ENCODE measurements at regions not wholly inside any gene's neighbourhood (a gene's known extent, or its start where the extent isn't known, plus 50 kb on each side); places are given as distances from the start of the nearest gene placed in this dataset.
"Not testable (repeated sequence)": the region's sequence is repeated elsewhere in the genome, so short reads cannot be mapped to it uniquely, and the experiment has no call there.

GRCh38 chr1:206314951-206315636 lies 111.8 kb downstream of the SRGAP2 start:
- not testable (repeated sequence) for H3K4me1 ChIP-seq (replicated peaks in 1 of 4; ENCODE audit: control insufficient read depth in 3 of 4, insufficient read depth in 4 of 4, low read length in 3 of 4); H4K5ac ChIP-seq (ENCODE audit: insufficient read length, low read depth, low read length)

GRCh38 chr1:206316901-206317300 lies 113.6 kb downstream of the SRGAP2 start:
- H3K79me1 ChIP-seq (ENCODE audit: low read depth, low read length); H2BK5ac ChIP-seq (ENCODE audit: low read depth, low read length); H2AK5ac ChIP-seq (ENCODE audit: low read depth, low read length); H3K14ac ChIP-seq (ENCODE audit: insufficient read length); H3K4me2 ChIP-seq (ENCODE audit: insufficient read depth in 1 of 2, low read depth in 2 of 2, low read length in 2 of 2); DNase-seq (ENCODE audit: low read depth in 1 of 2, low spot score in 2 of 2); H3K56ac ChIP-seq (replicated peaks; ENCODE audit: insufficient read length, low read depth, low read length); H3K18ac ChIP-seq (ENCODE audit: extremely low read depth, low read length); H2BK12ac ChIP-seq (ENCODE audit: low read depth, low read length); H3K36me3 ChIP-seq (ENCODE audit: control insufficient read depth in 2 of 4, insufficient read depth in 4 of 4, low read length in 3 of 4); H2BK15ac ChIP-seq (ENCODE audit: low read length); H3K23me2 ChIP-seq (ENCODE audit: low read depth, low read length); H3K4me1 ChIP-seq (replicated peaks in 1 of 4; ENCODE audit: control insufficient read depth in 3 of 4, insufficient read depth in 4 of 4, low read length in 3 of 4); H4K8ac ChIP-seq (ENCODE audit: extremely low read depth, insufficient read depth, low read length); H3K9ac ChIP-seq (replicated peaks in 1 of 4; ENCODE audit: extremely low read depth in 1 of 4, low read depth in 3 of 4, low read length in 3 of 4); H4K5ac ChIP-seq (ENCODE audit: insufficient read length, low read depth, low read length); CTCF ChIA-PET (ENCODE audit: partially characterized antibody); POLR2A ChIA-PET (ENCODE audit: partially characterized antibody); H4K91ac ChIP-seq (replicated peaks; ENCODE audit: insufficient read length, low read length); H2AFZ ChIP-seq (ENCODE audit: low read length); H2BK120ac ChIP-seq (replicated peaks; ENCODE audit: low read depth, low read length); FAIRE-seq; H3K27ac ChIP-seq (ENCODE audit: low read depth, low read length); H3K9me3 ChIP-seq (ENCODE audit: insufficient read depth in 2 of 2, low read depth in 1 of 2, low read length in 1 of 2); H3K4ac ChIP-seq (replicated peaks; ENCODE audit: insufficient read length, low read depth, low read length); H4K20me1 ChIP-seq (replicated peaks in 1 of 2; ENCODE audit: control insufficient read depth in 1 of 2, insufficient read depth in 2 of 2, low read length in 2 of 2); H3K4me3 ChIP-seq (ENCODE audit: extremely low read depth in 1 of 4, insufficient read depth in 2 of 4, low read depth in 3 of 4, low read length in 4 of 4); H3K79me2 ChIP-seq (ENCODE audit: control insufficient read depth in 1 of 2, insufficient read depth in 2 of 2, low read length in 2 of 2); H3K23ac ChIP-seq (ENCODE audit: insufficient read length); H3K27me3 ChIP-seq (replicated peaks in 1 of 4; ENCODE audit: control insufficient read depth in 3 of 4, extremely low read depth in 1 of 4, insufficient read depth in 3 of 4, low read length in 3 of 4); H2BK20ac ChIP-seq (ENCODE audit: low read length): not testable (repeated sequence)
- no CpG with 5 or more reads among the region's 4 CpGs for WGBS, 2 experiments (ENCODE audit: extremely low coverage in 1 of 2, insufficient coverage in 1 of 2, insufficient read length in 1 of 2, insufficient replicate concordance in 2 of 2, low coverage in 1 of 2, low lambda C conversion rate in 2 of 2, missing lambda C conversion rate in 1 of 2)

More at GRCh38 chr1:206314951-206315636, 111.8 kb downstream of the SRGAP2 start:
- DNase-seq (ENCODE audit: low read depth in 1 of 2, low spot score in 2 of 2); H3K79me1 ChIP-seq (ENCODE audit: low read depth, low read length); H2BK20ac ChIP-seq (ENCODE audit: low read length); H4K91ac ChIP-seq (replicated peaks; ENCODE audit: insufficient read length, low read length); H3K79me2 ChIP-seq (ENCODE audit: control insufficient read depth in 1 of 2, insufficient read depth in 2 of 2, low read length in 2 of 2); H2BK12ac ChIP-seq (ENCODE audit: low read depth, low read length); H3K14ac ChIP-seq (ENCODE audit: insufficient read length); H3K23me2 ChIP-seq (ENCODE audit: low read depth, low read length); H2BK120ac ChIP-seq (replicated peaks; ENCODE audit: low read depth, low read length); POLR2A ChIA-PET (ENCODE audit: partially characterized antibody); H3K18ac ChIP-seq (ENCODE audit: extremely low read depth, low read length); FAIRE-seq; H3K4ac ChIP-seq (replicated peaks; ENCODE audit: insufficient read length, low read depth, low read length); H3K4me2 ChIP-seq (ENCODE audit: insufficient read depth in 1 of 2, low read depth in 2 of 2, low read length in 2 of 2); H4K20me1 ChIP-seq (replicated peaks in 1 of 2; ENCODE audit: control insufficient read depth in 1 of 2, insufficient read depth in 2 of 2, low read length in 2 of 2); H2AFZ ChIP-seq (ENCODE audit: low read length); H4K8ac ChIP-seq (ENCODE audit: extremely low read depth, insufficient read depth, low read length); CTCF ChIA-PET (ENCODE audit: partially characterized antibody); H3K36me3 ChIP-seq (ENCODE audit: control insufficient read depth in 2 of 4, insufficient read depth in 4 of 4, low read length in 3 of 4); H2BK5ac ChIP-seq (ENCODE audit: low read depth, low read length); H3K9ac ChIP-seq (replicated peaks in 1 of 4; ENCODE audit: extremely low read depth in 1 of 4, low read depth in 3 of 4, low read length in 3 of 4); H3K4me3 ChIP-seq (ENCODE audit: extremely low read depth in 1 of 4, insufficient read depth in 2 of 4, low read depth in 3 of 4, low read length in 4 of 4); H3K23ac ChIP-seq (ENCODE audit: insufficient read length); H2BK15ac ChIP-seq (ENCODE audit: low read length); H3K56ac ChIP-seq (replicated peaks; ENCODE audit: insufficient read length, low read depth, low read length); H3K27ac ChIP-seq (ENCODE audit: low read depth, low read length); H3K9me3 ChIP-seq (ENCODE audit: insufficient read depth in 2 of 2, low read depth in 1 of 2, low read length in 1 of 2); H2AK5ac ChIP-seq (ENCODE audit: low read depth, low read length); H3K27me3 ChIP-seq (replicated peaks in 1 of 4; ENCODE audit: control insufficient read depth in 3 of 4, extremely low read depth in 1 of 4, insufficient read depth in 3 of 4, low read length in 3 of 4): not testable (repeated sequence)
- 80% methylated on average over 1 of the region's 6 CpGs; no CpG with 5 or more reads in 1 of the 2 experiments for WGBS, 2 experiments (ENCODE audit: extremely low coverage in 1 of 2, insufficient coverage in 1 of 2, insufficient read length in 1 of 2, insufficient replicate concordance in 2 of 2, low coverage in 1 of 2, low lambda C conversion rate in 2 of 2, missing lambda C conversion rate in 1 of 2)

Measured in H1 (cell line).